Panc1 (cell line): ENCODE measurements at regions not wholly inside any gene's neighbourhood (a gene's known extent, or its start where the extent isn't known, plus 50 kb on each side); places are given as distances from the start of the nearest gene placed in this dataset.

Source experiments
- ATAC-seq: fragments of 200-7000 bp; cut with Tn5 transposase; 2 replicates; pipeline ENCODE4 v1.9.1; 2020; ENCODE audit warnings: mild to moderate bottlenecking, moderate library complexity
- BruUV-seq: library from RNA; stranded (reverse); fragments of 400-500 nt; replicated peaks from 2 replicates; lab custom pipeline; 2021; lab: Mats Ljungman, UMichigan
- CTCF ChIA-PET: fragments of 300-600 bp; sonication (Branson Sonifier 250); formaldehyde crosslinking; loops from one replicate; lab custom pipeline; 2022; ENCODE audit warnings: antibody characterized with exemption; lab: Charles Lee
- POLR2A ChIA-PET: fragments of 300-600 bp; sonication (Branson Sonifier 250); formaldehyde crosslinking; loops from one replicate; lab custom pipeline; 2022; ENCODE audit warnings: antibody characterized with exemption; lab: Charles Lee
- DNase-seq: peaks from one replicate; pipeline ENCODE4 v3.0.0-alpha.2; 2010; ENCODE audit warnings: low read depth, low spot score
- H3K27ac ChIP-seq: 2 replicates; pipeline ENCODE4 v1.5.1; 2011; ENCODE audit warnings: mild to moderate bottlenecking, low read length, inconsistent platforms
- H3K27me3 ChIP-seq: fragments of 200-500 bp; sonication (Bioruptor generic); 2 replicates; pipeline ENCODE4 v1.6.0; 2014; ENCODE audit warnings: low read length, inconsistent platforms; ENCODE audit not compliant: control insufficient read depth, insufficient read depth
- H3K36me3 ChIP-seq: fragments of 200-500 bp; sonication (Bioruptor generic); 2 replicates; pipeline ENCODE4 v1.5.1; 2014; ENCODE audit warnings: inconsistent platforms, mild to moderate bottlenecking, low read length, moderate library complexity; ENCODE audit not compliant: control insufficient read depth, insufficient read depth
- H3K4me1 ChIP-seq: 2 replicates; pipeline ENCODE4 v1.5.1; 2011; ENCODE audit warnings: inconsistent platforms, mild to moderate bottlenecking, low read length, moderate library complexity; ENCODE audit not compliant: control insufficient read depth, insufficient read depth
- H3K4me3 ChIP-seq, 2 experiments: 2 replicates each; pipeline ENCODE4 v1.5.1; 2011 to 2012; ENCODE audit warnings: low read depth in 2 of 2, low read length in 2 of 2, mild to moderate bottlenecking in 2 of 2, inconsistent platforms in 1 of 2, moderate library complexity in 1 of 2
- H3K9me3 ChIP-seq: fragments of 200-500 bp; sonication (Bioruptor generic); 2 replicates; pipeline ENCODE4 v1.5.1; 2014; ENCODE audit warnings: low read depth, mild to moderate bottlenecking, inconsistent platforms, low read length, moderate library complexity; ENCODE audit not compliant: control insufficient read depth, insufficient read depth
- POLR2AphosphoS5 ChIP-seq: IDR thresholded peaks from 2 replicates; pipeline ENCODE4 v1.6.1; 2012; ENCODE audit warnings: mild to moderate bottlenecking, low read depth, low read length, moderate library complexity
- SIN3A ChIP-seq: IDR thresholded peaks from 2 replicates; pipeline ENCODE4 v1.6.1; 2012; ENCODE audit warnings: low read depth, mild to moderate bottlenecking, low read length, moderate library complexity, borderline replicate concordance; ENCODE audit not compliant: insufficient read depth
- TCF7L2 ChIP-seq: IDR thresholded peaks from 2 replicates; pipeline ENCODE4 v1.6.1; 2011; ENCODE audit warnings: mild to moderate bottlenecking, low read depth, low read length, inconsistent platforms
- in situ Hi-C: cut with HindIII; loops from 2 replicates; pipeline ENCODE4 v1.10.0; 2016; ENCODE audit warnings: low sequenced_read_pairs, low pct_unique_long_range_greater_than_20kb
- intact Hi-C: fragments of 100-400 bp; cut with micrococcal nuclease; formaldehyde crosslinking; loops from one replicate; pipeline ENCODE4 v1.10.0; 2022; ENCODE audit not compliant: unreplicated experiment
- TF ChIP-seq, protein P1 (sequence below): fragments of 450-650 bp; IDR thresholded peaks from 2 replicates; pipeline ENCODE4 v1.5.1; 2017; ENCODE audit warnings: mild to moderate bottlenecking
- TF ChIP-seq, protein P2 (sequence below), 2 experiments: IDR thresholded peaks; 2 replicates each; pipeline ENCODE4 v1.6.1; 2011 to 2012; ENCODE audit warnings: low read depth in 2 of 2, control low read depth in 1 of 2, low read length in 1 of 2, mild to moderate bottlenecking in 1 of 2, moderate library complexity in 1 of 2; ENCODE audit not compliant: insufficient read depth in 1 of 2

DNA sequence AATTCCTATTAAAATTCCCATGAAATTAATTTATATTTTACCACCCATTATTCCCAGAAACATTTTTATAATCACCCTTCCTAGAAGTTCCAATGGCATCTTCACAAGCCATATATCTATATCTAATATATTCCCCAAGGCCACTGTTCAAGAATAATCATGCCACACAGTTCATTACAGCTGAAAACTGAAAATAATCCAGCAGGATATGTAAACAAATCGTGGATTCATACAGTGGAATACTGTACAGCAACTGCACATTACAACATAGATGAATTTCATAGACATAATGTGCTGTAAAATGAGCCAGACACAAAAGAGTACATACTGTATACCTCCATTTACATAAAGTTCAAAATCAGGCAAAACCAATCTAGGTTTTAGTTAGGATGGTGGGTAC, 63.9 kb upstream of the SERPINE2 start:
- DNase-seq (no peak), ATAC-seq (no peak)
- intact Hi-C loops: no loop called here
- TF ChIP-seq TCF7L2 (no peak), SIN3A (no peak), POLR2AphosphoS5 (no peak)
- TF ChIP-seq, protein P1, sequence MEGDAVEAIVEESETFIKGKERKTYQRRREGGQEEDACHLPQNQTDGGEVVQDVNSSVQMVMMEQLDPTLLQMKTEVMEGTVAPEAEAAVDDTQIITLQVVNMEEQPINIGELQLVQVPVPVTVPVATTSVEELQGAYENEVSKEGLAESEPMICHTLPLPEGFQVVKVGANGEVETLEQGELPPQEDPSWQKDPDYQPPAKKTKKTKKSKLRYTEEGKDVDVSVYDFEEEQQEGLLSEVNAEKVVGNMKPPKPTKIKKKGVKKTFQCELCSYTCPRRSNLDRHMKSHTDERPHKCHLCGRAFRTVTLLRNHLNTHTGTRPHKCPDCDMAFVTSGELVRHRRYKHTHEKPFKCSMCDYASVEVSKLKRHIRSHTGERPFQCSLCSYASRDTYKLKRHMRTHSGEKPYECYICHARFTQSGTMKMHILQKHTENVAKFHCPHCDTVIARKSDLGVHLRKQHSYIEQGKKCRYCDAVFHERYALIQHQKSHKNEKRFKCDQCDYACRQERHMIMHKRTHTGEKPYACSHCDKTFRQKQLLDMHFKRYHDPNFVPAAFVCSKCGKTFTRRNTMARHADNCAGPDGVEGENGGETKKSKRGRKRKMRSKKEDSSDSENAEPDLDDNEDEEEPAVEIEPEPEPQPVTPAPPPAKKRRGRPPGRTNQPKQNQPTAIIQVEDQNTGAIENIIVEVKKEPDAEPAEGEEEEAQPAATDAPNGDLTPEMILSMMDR: no peak
- TF ChIP-seq, protein P2, sequence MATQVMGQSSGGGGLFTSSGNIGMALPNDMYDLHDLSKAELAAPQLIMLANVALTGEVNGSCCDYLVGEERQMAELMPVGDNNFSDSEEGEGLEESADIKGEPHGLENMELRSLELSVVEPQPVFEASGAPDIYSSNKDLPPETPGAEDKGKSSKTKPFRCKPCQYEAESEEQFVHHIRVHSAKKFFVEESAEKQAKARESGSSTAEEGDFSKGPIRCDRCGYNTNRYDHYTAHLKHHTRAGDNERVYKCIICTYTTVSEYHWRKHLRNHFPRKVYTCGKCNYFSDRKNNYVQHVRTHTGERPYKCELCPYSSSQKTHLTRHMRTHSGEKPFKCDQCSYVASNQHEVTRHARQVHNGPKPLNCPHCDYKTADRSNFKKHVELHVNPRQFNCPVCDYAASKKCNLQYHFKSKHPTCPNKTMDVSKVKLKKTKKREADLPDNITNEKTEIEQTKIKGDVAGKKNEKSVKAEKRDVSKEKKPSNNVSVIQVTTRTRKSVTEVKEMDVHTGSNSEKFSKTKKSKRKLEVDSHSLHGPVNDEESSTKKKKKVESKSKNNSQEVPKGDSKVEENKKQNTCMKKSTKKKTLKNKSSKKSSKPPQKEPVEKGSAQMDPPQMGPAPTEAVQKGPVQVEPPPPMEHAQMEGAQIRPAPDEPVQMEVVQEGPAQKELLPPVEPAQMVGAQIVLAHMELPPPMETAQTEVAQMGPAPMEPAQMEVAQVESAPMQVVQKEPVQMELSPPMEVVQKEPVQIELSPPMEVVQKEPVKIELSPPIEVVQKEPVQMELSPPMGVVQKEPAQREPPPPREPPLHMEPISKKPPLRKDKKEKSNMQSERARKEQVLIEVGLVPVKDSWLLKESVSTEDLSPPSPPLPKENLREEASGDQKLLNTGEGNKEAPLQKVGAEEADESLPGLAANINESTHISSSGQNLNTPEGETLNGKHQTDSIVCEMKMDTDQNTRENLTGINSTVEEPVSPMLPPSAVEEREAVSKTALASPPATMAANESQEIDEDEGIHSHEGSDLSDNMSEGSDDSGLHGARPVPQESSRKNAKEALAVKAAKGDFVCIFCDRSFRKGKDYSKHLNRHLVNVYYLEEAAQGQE (IDR thresholded peaks at IDR 0.05; ENCODE audit: insufficient read depth in 1 of 2, low read depth in 2 of 2, low read length in 1 of 2): no peak
- H3K27me3 ChIP-seq: no peaks in the 10 kb centered on the region
- CTCF ChIA-PET: no interaction called here
- no TSS peak for BruUV-seq
- no peaks in the 10 kb centered on the region for H3K4me1 ChIP-seq
- POLR2A ChIA-PET: no interaction called here
- no peaks in the 10 kb centered on the region for H3K9me3 ChIP-seq
- in situ Hi-C loops: no loop called here
- H3K4me3 ChIP-seq: no peak overlapping the region
- no peaks in the 10 kb centered on the region for H3K36me3 ChIP-seq
- H3K27ac ChIP-seq: no peak overlapping the region

DNA sequence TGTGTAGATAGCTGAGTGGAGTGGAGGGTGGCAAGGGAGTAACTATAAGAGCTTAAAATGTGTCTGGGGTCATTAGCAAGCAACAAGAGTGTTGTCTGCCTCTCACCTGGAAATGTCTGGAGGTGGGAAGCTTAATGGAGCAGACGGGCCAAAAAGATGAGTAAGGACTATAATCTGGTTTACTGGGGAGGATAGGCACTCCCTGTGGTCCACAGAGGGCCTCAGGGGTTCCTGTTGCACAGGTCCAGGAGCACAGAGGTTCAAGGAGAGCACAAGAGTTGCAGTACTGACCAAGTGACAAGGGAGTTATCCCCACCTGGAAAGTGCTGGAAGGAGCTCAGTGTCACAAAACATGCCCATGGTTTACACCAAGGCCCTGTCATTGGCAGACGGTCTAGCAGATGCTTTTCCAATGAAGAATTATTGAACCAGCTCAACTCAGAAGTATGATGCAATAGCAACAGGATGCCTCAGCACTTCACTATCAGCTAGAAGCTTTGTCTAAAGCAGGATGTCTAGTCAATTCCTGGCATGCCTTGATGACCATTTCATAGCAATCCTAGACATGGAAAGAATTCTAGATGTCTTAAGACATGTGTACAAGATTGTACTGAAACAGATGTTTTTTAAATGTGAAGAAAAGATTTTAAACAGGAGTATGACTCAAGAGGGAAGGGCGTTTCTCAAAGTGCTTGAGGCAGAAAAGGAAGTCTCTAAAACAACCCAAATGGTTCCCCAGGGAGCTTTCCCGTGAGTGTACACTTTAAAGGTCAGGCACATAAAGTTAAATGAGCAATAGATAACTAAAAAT, 62.9 kb upstream of the SERPINE2 start:
- Histone ChIP-seq H3K4me3 (no peak overlapping the region), H3K27ac (no peak overlapping the region), H3K4me1 (no peaks in the 10 kb centered on the region), H3K9me3 (no peaks in the 10 kb centered on the region), H3K36me3 (no peaks in the 10 kb centered on the region), H3K27me3 (no peaks in the 10 kb centered on the region)
- POLR2A ChIA-PET: no interaction called here
- ATAC-seq: no peak
- intact Hi-C loops: no loop called here
- no TSS peak for BruUV-seq
- in situ Hi-C loops: no loop called here
- no peak for DNase-seq
- TF ChIP-seq POLR2AphosphoS5 (no peak), SIN3A (no peak), TCF7L2 (no peak)
- TF ChIP-seq, protein P2 (IDR thresholded peaks at IDR 0.05; ENCODE audit: insufficient read depth in 1 of 2, low read depth in 2 of 2, low read length in 1 of 2): no peak
- TF ChIP-seq, protein P1: no peak
- CTCF ChIA-PET: no interaction called here
